Medulla oblongata (tissue), 1 donor: ENCODE measurements at regions not wholly inside any gene's neighbourhood (a gene's known extent, or its start where the extent isn't known, plus 50 kb on each side); places are given as distances from the start of the nearest gene placed in this dataset.
"Not testable (repeated sequence)": the region's sequence is repeated elsewhere in the genome, so short reads cannot be mapped to it uniquely, and the experiment has no call there.

ENCODE experiments used
- DNase-seq: peaks from one replicate; pipeline ENCODE4 v3.0.0-alpha.2; 2015; ENCODE audit errors: extremely low spot score

DNA sequence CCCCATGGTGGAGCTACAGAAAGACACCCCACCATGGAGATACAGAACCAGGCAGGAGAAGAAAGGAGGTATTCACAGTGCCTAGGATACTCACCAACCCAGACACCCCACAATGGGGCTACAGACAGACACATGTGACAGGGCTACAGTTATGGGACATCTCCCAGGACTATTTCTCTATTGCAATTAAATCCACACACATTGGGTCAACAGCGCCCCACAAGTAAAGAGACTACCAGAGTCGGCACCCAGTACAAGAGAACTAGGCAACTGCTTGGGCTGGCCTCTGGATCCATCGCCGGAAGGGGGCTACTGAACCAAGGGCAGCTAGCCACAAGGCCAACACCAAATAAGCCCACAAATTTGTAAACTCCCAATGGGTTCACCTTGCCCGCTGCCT is 310.1 kb upstream of the NCKAP5 start:
- DNase-seq: no peak

DNA sequence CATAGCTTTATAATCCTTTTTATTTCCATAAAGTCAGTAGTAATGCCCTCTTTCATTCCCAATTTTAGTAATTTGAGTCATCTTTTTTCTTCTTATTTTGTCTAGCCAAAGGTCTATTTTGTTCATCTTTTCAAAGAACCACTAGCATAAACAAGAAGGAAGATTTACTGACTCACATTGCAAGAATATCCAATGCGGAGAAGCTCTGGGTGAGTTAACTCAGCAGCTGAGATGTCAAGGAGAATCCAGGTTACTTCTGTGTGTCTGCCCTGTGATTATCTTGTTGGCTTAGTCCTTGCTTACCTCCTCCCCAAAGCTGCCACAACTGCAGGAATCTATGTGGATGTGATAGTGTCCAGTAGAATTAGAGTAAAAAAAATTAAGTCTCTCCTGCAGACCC is 311.4 kb upstream of the NCKAP5 start:
- no peak for DNase-seq

DNA sequence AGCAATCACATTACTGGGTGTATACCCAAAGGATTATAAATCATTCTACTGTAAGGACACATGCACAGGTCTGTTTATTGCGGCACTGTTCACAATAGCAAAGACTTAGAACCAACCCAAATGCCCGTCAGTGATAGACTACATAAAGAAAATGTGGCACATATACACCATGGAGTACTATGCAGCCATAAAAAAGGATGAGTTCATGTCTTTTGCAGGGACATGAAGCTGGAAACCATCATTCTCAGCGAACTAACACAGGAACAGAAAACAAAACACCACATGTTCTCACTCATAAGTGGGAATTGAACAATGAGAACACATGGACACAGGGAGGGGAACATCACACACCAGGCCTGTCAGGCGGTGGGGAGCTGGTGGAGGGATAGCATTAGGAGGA is 313.9 kb upstream of the NCKAP5 start:
- not testable (repeated sequence) for DNase-seq

DNA sequence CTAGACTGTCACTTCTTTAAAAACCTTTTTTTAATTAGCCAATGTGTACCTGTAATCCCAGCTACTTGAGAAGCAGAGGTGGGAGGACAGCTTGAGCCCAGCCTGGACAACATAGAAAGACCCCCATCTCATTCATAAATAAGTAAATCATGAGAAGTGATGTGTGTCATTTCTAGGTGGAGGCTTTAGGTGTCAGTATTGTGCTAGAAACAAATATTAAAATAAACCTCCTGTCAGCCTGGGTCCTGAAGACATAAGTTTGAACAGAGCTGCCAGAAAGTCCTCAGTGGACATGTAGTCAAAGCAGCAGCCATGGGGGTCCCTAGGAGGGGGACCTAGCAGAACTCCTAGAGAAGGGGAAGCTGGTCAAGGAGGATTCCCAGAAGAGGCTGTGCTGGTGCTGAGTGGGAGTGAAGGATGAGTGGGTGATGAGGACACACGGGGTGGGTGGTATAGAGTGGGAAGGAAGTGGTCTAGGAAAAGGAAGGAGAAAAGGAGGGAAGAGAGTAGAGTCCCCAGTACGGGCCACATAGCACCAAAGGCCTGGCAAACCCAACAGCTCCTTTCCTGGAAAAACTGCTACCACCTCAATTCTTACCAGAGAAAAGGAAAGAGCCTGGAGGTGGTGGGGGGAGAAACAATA is 316.6 kb upstream of the NCKAP5 start:
- no peak for DNase-seq

DNA sequence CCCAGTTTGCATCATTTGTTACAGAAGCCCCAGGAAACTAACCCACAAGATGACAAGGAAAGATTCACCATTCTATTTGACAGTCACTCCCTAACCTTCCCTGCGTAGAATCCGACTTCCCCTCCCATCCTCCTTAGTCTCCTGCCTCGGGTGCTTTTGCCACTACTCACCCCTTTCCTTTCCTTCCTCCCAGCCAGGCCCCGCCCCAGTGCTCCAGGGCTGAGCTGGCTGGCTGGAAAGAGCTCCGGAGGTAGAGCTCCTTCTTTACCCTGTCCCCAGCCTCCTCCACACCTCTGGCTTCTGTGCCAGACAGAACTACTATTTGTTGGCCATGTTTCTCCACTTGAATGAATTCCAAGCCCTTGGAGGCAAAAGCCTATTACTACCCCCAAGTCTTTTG is 317.6 kb upstream of the NCKAP5 start:
- no peak for DNase-seq

DNA sequence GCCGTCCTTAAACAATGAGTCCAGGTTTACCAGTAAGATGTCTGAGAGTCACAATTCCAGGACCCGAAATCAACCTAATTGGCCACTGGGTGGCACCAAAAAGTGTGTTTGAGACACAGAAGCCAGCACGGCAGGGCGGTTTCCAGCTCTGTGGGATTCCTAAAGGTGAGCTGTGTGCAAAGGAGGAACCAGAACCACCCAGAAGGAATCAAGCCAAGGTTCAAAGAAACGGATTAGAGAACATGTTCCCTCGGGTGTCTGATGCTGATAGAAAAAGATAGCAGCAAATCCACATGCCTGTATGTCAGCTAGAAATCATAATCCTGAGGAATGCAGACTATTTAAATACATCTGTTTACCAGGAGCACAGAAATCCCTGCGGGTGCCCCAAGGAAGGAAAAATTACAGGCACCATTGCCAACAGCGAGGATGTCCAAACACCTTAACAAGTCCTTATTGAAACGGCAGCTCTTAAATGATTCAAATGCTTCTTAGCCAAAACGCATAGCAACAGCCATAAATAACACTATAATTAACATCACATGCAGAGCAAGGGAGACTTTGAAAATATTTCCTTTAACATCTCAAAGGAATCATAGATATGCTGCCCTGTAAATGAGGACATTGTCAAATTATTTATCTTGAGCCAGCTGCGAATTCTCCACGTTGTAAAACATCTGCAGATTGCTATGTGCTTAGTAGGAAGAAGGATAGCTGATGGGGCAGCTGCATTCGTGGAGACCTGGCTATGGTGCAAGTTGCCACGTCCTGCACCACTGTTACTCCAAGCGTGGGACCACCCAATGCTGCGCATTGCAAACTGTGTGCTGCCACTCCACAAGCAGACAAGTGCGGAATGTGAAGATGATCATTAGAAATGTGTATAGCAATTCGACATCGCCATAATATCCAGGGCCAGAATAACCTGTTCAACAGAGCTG is 318.7 kb upstream of the NCKAP5 start:
- peak; percentile 88 for DNase-seq

DNA sequence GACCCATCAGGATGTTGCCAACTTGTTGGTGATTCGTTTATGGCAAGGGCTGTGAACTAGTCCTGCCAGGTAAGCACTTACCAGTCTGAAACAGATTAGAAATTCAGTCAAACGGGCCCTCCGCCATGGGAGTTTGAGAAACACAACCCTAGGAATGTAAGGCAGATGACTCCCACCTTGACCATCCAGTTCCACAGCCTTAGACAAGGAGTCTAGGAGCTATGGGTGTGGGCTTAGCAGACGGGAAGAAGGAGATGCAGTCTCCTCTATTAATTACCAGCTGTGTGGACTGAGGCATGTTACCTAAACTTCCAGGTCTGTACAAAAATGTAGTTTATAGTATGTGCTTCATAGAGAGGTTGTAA is 319.4 kb upstream of the NCKAP5 start:
- DNase-seq: no peak

DNA sequence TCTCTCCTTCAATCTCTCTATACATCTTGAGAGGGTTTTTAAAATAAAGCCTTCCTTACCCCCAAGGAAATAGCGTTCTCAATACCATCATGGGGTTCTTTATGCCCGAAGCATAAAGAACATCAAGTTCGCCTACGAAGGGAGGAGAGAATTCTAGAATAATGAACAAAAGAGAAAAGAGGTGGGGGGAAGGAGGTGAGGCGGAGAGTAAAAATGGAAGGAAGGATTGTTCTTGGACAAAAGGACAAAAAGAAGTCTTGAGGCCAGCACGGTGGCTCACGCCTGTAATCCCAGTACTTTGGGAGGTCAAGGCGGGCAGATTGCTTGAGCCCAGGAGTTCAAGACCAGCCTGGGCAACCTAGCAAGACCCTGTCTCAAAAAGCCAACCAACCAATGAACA is 319.8 kb upstream of the NCKAP5 start:
- DNase-seq: no peak

DNA sequence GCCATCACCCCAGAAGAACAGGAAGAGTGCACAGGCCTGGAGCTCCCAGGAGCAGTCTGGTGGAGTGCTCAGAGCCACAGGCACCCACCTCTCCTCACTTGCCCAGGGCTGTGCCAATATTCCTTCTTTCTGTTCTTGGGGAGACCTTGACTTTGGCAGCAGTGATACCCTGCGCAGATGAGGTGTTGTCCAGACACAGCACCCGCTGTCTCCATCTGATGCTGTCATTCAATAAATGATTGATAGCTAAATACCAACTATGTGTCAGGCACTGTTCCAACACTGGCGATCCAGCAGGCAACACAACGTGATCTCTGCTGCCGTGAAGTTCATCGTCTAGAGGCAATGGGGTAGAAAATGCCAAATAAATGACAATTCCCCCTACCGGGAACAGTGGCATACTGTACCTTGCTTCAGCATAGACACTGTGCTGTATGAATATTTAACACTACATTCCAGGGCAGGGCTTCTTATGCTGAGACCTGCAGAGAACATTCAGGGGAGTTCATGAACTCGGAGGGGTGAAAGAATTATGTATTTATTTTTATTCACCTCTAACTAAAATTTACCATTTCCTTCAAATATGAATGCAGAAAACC is 320.5 kb upstream of the NCKAP5 start:
- no peak for DNase-seq

DNA sequence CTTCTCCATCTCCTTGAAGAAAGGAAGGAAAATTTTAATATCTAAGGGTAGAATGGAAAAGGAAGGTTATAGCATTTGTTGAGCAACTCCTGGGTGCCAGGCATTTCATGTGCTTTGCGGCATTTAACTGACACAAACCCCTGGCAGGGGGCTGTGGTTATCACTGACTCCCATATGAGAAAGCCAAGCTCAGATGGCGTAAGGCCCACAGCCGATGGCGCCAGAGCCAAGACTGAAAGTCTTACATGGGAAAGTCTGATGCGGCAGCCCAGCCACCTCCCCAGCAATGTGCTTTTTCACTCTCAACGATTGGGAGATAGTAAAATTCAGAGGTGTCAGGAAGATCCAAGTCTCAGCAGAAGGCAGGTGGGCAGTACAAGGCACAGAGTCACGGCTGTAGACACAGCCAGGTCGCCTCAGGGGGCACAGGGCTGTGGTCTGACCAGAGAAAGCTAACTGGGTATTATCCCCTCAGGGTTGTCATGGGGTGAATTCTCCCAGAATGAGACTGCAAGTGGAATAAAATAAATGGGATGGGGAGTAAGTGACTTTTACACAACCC is 324.2 kb upstream of the NCKAP5 start:
- no peak for DNase-seq

DNA sequence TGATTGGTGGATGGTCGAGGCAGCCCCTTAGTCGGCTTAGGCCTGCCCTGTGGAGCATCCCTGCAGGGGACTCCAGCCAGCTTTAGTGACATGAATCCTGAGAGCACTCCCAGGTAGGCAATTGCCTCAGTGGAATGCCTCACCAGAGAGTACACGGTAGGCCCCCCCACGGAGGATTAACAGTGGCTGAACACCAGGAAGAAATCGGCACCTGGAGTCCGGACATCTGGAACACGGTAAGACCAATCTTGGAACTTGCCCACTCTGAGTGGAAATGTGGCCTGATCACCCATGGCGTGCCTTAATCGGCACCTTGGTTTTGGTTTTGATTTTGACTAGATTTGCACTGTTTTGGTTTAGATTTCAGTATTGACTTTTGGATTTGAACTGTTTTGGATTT is 326.2 kb upstream of the NCKAP5 start:
- no peak for DNase-seq

DNA sequence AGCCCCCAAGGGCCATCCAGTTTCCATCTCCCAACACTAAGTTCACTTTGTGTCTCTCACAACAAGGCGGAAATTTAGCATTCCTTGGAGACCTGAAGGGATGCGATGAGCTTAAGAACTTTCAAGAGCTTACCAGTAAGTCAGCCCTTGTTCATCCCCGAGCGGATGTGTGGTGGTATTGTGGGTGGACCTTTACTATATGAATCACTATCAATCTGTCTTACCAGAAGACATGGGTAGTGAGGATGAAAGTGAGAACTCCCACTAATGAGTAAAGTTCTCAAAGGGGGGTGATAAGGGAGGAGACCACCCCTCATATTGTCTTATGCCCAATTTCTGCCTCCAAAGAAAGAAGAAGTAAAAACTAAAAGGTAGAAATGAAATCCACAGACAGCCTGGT is 329.6 kb upstream of the NCKAP5 start:
- not testable (repeated sequence) for DNase-seq

DNA sequence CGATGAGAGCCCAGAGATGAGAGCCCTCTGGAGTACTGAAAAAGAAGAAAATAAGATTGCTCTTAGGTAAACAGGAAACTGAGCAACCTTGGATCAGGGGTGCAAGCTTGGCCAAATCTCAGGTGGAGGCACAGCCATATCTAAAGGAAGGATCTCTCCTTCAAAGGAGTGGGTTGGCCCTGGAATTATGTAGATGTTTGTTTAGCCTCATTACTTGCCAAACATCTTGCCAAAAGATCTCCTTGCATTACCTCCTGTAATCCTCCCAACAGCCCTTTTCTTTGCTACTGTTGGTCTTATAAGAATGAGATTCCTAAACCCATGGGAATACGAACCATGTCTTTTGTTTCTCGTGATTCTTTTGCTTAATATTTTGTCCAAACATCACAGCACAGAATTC is 332.6 kb upstream of the NCKAP5 start:
- no peak for DNase-seq

DNA sequence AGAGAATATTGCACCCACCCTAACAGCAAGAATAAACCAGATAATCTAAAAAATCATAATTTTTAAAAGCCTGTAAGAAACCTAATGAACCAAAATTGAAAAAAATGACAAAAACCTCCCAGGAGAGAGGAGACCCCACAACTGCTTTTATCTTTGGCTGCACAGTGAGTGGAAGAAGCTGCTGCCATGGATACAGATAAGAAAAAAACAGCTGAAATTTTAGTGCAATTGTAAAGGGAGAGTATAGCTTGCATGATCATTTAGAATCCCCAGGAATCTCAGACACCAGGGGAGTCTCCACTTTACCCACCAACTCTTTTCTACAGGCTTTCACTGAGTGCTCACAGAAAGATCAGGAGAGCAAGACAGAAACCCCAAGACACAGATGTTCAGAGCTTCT is 338.1 kb upstream of the NCKAP5 start:
- no peak for DNase-seq

DNA sequence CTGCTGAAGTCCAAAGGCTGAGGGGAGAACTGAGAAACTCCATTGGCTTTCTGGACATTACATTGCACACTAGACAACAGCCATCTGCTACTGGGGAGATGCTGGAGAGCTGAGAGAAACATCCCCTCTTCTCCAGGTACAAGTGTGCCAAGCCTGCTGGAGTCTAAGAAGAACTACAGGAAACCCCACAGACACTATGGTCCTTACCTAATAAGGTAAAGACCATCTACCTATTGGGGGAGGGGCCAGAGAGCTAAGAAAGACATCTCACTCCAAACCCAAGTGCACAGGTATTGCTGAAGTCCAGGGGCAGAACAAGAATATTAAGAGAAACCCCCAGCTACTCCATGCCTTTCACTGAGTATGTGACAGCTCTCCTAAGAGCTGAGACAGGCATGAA is 338.7 kb upstream of the NCKAP5 start:
- no peak for DNase-seq

DNA sequence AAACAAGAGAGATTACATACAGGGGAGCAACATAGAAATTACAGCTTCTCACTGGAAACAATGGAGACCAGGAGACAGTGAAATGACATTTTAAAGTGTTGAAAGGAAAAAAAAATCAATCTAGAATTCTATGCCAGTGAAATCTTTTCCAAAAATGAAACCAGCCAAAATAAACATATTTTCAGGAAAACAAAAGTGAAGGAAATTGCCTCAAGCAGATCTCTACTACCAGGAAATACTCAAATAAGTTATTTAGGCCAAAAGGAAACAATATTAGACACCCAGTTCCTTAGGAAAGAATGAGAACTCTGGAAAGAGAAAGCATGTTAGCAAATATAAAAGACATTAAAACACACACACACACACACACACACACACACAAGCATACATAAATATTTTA is 339.9 kb upstream of the NCKAP5 start:
- no peak for DNase-seq

DNA sequence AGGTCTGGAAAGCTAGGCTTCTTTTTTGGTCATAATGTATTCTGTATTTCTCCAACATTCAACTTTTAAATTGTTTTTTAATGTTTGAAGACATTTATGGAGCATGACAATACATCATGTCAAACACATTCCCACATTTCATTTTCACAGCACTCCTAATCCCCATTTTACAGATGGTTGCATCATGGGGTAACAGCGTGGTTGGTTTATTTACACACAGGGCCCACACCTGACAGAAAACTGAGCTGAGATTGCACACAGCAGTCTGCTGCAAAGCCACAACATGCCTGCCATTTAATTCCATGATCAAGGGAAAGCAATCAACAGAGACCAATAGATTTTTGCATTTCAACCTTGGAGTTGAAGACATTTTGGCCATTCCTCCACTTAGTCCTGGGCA is 335.7 kb upstream of the MGAT5 start:
- no peak for DNase-seq

DNA sequence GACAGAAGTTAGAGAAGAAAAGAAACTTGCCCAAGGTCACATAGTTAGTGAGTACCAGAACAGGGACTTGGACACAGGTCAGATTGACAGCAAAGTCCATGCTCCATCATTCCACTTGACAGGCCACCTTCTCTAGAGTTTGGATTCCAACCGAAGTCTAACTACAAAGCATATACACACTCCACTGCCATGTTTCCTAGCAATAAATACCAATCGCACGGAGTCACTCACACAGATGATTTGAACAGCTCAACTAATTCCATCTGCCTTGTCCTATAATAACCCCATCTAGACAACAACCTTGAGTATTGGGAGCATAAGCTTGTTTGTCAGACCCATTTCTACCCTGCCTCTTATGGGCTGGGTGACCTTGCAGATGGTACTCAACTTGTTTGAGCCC is 334.6 kb upstream of the MGAT5 start:
- DNase-seq: no peak

DNA sequence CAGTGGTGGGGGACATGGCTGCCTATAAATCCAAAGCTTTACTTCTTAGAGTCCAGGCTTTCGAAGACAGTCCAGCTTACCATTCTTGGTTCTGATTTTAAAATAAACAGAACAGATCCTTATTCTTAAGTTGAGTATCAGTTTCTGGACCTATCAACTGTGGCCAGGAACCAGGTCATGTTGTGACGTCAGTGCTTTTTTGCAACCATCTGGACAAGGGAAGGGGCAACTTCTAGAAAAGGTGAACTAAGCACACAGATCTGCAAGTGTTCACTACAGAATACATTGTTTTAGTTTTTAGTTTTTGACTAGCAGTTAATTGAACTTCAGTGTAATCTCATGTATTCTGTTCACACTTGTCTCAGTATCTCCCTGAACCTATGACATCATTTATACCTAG is 326.0 kb upstream of the MGAT5 start:
- no peak for DNase-seq

DNA sequence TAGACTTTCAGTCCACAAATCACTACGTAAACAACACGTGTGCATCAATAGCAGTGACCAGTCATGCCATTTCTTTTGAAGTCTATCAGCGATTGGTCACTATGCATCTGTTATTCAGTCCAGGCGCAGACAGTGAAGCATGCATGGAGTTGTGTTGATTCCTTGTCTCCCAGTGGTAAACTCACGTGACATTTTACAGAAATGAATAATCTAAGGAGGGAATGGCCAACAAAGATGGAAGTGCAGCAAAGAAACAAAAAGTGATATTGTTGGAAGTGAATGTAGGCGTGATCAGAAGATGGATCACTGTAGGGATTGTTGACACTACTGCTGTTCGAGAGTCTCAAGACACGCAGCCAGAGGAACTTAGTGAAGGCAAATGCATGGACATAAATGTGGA is 317.8 kb upstream of the MGAT5 start:
- no peak for DNase-seq

DNA sequence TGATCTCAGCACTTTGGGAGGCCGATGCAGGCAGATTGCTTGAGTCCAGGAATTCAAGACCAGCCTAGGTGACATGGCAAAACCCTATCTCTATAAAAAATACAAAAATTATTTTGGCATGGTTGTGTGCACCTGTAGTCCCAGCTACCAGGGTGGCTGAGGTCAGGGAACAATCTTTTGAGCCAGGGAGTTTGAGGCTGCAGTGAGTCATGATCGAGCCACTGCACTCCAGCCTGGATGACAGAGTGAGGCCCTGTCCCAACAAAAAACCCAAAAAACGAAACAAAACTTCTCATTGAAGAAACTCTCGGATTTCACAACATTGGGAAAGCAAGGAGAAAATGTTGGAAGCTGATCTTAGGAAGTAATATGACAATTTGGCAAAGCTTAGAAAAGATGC is 317.3 kb upstream of the MGAT5 start:
- DNase-seq: no peak

DNA sequence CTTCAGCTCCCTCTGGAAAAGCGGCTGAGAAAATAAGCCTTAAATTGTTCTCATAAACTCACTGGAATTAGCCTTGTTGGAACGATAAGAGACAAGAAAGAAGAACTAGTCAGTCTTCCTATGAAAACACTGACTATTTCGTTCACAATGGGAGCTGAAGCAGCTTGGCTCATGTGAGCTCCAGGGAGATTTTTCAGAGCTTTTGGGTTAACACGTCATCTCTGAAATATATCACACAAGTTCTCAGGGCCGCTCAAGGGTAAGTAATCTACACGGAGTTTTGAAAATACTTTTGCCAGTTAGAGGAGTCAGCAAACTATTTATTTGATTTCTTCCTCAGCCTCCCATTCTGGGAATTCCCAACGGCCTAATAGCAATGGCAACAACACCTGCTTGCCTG is 316.2 kb upstream of the MGAT5 start:
- no peak for DNase-seq

DNA sequence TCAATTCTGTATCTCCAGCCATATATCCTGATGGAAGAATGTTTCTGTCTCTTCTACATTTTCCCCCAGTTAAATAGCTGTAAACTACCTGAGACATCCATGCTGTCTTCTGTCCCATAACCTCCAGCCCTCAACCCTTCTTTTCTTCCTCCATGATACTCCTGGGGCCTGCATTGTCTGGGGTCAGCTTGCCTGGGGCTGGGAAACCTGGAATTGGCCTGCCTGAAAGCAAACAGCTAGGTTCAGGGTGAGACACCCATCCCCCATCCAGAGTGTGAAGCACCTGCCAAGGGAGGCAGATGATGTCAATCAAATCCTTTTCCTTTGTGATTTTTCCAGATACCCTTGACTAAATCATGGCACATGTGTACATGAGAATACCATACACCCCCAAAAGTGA is 313.7 kb upstream of the MGAT5 start:
- no peak for DNase-seq
